NB4 (cell line): ENCODE measurements at regions not wholly inside any gene's neighbourhood (a gene's known extent, or its start where the extent isn't known, plus 50 kb on each side); places are given as distances from the start of the nearest gene placed in this dataset.
A peak's percentile ranks its signal among the peaks of the same experiment; 100 is the strongest.

Experiments used
- DNase-seq: peaks from one replicate; pipeline ENCODE4 v3.0.0; 2010; ENCODE audit warnings: low read depth
- H3K4me3 ChIP-seq: one replicate; pipeline ENCODE4 v1.5.1; 2011; ENCODE audit warnings: mild to moderate bottlenecking, low read depth, low read length, moderate library complexity
- MYC ChIP-seq: IDR thresholded peaks from 2 replicates; pipeline ENCODE4 v1.6.1; 2011; ENCODE audit warnings: low read depth, low read length
- POLR2A ChIP-seq: IDR thresholded peaks from 2 replicates; pipeline ENCODE4 v1.6.1; 2011; ENCODE audit warnings: mild to moderate bottlenecking; ENCODE audit not compliant: insufficient read length; ENCODE audit errors: extremely low read depth
- TF ChIP-seq, protein P1 (sequence below): IDR thresholded peaks from one replicate; pipeline ENCODE4 v1.5.1; 2012; ENCODE audit warnings: low read depth, low read length
- TF ChIP-seq, protein P2 (sequence below): IDR thresholded peaks from 2 replicates; pipeline ENCODE4 v1.6.1; 2011; ENCODE audit warnings: low read depth, low read length

DNA sequence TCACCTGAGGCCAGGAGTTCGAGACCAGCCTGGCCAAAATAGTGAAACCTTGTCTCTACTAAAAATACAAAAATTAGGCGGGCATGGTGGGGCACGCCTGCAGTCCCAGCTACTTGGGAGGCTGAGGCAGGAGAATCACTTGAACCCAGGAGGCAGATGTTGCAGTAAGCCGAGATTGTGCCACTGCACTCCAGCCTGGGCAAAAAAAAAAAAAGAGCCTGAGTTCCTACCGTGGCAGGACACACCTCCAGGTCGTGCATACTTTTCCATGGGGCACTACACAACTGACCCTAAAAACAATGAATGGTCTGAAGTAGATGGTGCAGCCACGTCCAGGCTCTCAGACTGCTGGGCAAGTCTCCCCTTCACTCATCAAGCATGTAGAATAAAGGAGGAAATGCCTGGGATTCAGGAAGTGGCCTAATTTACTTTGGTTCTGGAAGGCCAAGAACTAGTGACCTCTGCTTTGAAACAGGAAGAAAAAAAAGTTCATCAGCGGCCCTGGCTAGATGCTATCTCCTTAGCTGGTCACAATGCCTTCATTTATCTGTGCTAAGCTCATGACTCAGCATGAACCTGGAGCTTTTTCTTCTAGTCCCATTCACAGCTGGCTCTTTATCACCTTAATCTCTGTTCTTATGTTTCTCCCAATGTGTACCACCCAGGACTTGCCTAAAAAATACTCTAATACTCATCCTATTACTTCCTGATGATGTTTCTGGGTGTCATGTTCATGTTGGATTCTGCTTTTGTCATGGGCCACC is 55.8 kb upstream of the OR6J1 start:
- no peak overlapping the region for H3K4me3 ChIP-seq
- no peak for TF ChIP-seq POLR2A
- TF ChIP-seq, protein P1, sequence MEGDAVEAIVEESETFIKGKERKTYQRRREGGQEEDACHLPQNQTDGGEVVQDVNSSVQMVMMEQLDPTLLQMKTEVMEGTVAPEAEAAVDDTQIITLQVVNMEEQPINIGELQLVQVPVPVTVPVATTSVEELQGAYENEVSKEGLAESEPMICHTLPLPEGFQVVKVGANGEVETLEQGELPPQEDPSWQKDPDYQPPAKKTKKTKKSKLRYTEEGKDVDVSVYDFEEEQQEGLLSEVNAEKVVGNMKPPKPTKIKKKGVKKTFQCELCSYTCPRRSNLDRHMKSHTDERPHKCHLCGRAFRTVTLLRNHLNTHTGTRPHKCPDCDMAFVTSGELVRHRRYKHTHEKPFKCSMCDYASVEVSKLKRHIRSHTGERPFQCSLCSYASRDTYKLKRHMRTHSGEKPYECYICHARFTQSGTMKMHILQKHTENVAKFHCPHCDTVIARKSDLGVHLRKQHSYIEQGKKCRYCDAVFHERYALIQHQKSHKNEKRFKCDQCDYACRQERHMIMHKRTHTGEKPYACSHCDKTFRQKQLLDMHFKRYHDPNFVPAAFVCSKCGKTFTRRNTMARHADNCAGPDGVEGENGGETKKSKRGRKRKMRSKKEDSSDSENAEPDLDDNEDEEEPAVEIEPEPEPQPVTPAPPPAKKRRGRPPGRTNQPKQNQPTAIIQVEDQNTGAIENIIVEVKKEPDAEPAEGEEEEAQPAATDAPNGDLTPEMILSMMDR, result no peak
- TF ChIP-seq MYC, result no peak
- TF ChIP-seq, protein P2, sequence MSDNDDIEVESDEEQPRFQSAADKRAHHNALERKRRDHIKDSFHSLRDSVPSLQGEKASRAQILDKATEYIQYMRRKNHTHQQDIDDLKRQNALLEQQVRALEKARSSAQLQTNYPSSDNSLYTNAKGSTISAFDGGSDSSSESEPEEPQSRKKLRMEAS, result no peak
- peak; percentile 17 for DNase-seq

DNA sequence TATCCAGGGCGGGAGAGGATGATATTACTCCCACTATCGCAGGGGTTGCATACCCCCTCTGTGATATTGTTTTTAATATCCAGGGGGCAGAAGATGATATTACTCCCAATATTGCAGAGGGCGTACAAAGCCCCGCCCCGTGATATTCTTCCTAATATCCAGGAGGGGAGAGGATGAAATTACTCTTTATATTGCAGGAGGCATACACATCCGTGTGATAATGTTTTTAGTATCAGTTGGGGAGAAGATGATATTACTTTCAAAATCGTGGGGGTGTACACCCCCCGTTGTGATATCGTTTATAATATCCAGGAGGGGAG is 52.9 kb upstream of the OXA1L start:
- DNase-seq, result no peak
- H3K4me3 ChIP-seq, result peak overlapping the region; percentile 38
- TF ChIP-seq, protein P2, result no peak
- TF ChIP-seq MYC (no peak), POLR2A (no peak)
- TF ChIP-seq, protein P1, result no peak

DNA sequence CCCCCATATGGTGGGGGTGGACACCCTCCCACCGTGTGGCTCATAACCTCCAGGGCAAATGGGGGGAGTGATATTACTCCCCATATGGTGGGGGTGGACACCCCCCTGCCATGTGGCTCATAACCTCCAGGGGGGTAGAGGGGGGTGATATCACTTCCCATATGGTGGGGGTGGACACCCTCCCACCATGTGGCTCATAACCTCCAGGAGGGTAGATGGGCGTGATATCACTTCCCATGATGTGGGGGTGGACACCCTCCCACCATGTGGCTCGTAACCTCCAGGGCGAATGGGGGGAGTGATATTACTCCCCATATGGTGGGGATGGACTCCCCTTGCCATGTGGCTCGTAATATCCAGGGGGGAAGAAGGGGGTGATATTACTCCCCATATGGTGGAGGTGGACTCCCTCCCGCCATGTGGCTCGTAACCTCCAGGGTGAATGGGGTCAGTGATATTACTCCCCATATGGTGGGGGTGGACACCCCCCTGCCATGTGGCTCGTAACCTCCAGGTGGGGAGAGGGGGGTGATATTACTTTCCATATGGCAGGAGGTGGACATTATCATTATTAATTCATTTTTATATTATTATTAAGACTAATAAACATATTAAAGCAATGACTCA is 51.2 kb upstream of the OXA1L start:
- TF ChIP-seq MYC (no peak; the same call in 1 of the 2 replicates), POLR2A (no peak)
- TF ChIP-seq, protein P2, result no peak
- TF ChIP-seq, protein P1, result no peak
- DNase-seq, result peak; percentile 47
- H3K4me3 ChIP-seq, result no peak overlapping the region

DNA sequence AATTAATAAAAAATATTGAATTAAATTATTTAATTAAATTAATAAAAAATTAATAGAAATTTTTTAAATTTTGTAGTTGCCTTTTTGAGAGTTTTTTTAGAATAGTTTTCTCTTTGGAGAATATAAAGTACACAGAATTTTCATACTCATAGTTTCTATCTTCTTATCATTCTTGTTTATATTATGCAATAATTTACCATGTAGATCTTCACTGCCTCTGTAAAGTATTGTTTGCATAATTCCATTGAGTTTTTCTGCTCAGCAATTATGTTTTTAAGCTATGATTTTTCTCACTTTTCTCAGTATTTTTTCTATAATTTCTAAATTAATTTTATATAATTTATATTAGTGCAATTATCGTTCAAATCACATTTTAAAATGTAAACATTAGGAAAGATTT is 50.6 kb upstream of the OXA1L start:
- no peak for DNase-seq
- no peak overlapping the region for H3K4me3 ChIP-seq
- TF ChIP-seq, protein P1, result no peak
- TF ChIP-seq, protein P2, result no peak
- TF ChIP-seq MYC (no peak), POLR2A (no peak)
